K562 (cell line): ENCODE measurements at regions not wholly inside any gene's neighbourhood (a gene's known extent, or its start where the extent isn't known, plus 50 kb on each side); places are given as distances from the start of the nearest gene placed in this dataset.

Experiments
- ATAC-seq: fragments of 200-7000 bp; cut with Tn5 transposase; 3 replicates; pipeline ENCODE4 v1.9.1; 2020; ENCODE audit warnings: moderate library complexity
- BruUV-seq: library from RNA; stranded (reverse); fragments of 400-500 nt; replicated peaks from 2 replicates; lab custom pipeline; 2021; lab: Mats Ljungman, UMichigan
- CTCF ChIA-PET: fragments of 300-600 bp; formaldehyde crosslinking; extraction: SDS; loops from one replicate; lab custom pipeline; 2021; ENCODE audit warnings: low intra/inter-chr PET ratio; lab: Yijun Ruan, JAX
- POLR2A ChIA-PET: fragments of 300-600, 350-650 bp; sonication (Branson Sonifier 250); formaldehyde crosslinking; extraction: SDS; loops from one replicate; lab custom pipeline; 2021; ENCODE audit warnings: antibody characterized with exemption, inconsistent platforms; lab: Yijun Ruan, JAX
- DNase-seq, 4 experiments: peaks; one replicate each; pipeline versions ENCODE4 v3.0.0 to v3.0.0-alpha.2; 2011 to 2018; ENCODE audit warnings: low spot score in 3 of 4, mixed read lengths in 3 of 4; ENCODE audit errors: extremely low read depth in 1 of 4
- FAIRE-seq: peaks from 2 replicates; lab custom pipeline; 2011; peaks lifted over from hg19 to GRCh38; lab: Jason Lieb, UNC
- H2AFZ ChIP-seq: 2 replicates; pipeline ENCODE4 v1.6.0; 2011; ENCODE audit warnings: low read depth, low read length, control low read depth, inconsistent platforms
- H3K27ac ChIP-seq: fragments of 200-600 bp; 3 replicates; pipeline ENCODE4 v1.8.0; 2011; ENCODE audit warnings: low read depth, mild to moderate bottlenecking, control low read depth, inconsistent platforms, low read length, moderate library complexity, mixed read lengths; ENCODE audit errors: extremely low read depth
- H3K27me3 ChIP-seq, 2 experiments: fragments of 300-600 bp in 1 of 2; 2 replicates in 1 of 2; 3 replicates in 1 of 2; pipeline versions ENCODE4 v1.6.0 to v1.8.0; 2011; ENCODE audit warnings: inconsistent platforms in 2 of 2, low read length in 2 of 2, mild to moderate bottlenecking in 1 of 2, mixed read lengths in 1 of 2, moderate library complexity in 1 of 2; ENCODE audit not compliant: control insufficient read depth in 2 of 2, insufficient read depth in 2 of 2
- H3K36me3 ChIP-seq: fragments of 300-600 bp; 3 replicates; pipeline ENCODE4 v1.8.0; 2011; ENCODE audit warnings: mild to moderate bottlenecking, low read length, inconsistent platforms; ENCODE audit not compliant: control insufficient read depth, insufficient read depth
- H3K4me1 ChIP-seq, 2 experiments: fragments of 200-600 bp in 1 of 2; replicated peaks in 1 of 2; 2 replicates in 1 of 2; 3 replicates in 1 of 2; pipeline versions ENCODE4 v1.5.1 to v1.8.0; 2011; ENCODE audit warnings: inconsistent platforms in 2 of 2, low read length in 2 of 2, mild to moderate bottlenecking in 1 of 2, mixed read lengths in 1 of 2, moderate library complexity in 1 of 2; ENCODE audit not compliant: control insufficient read depth in 2 of 2, insufficient read depth in 2 of 2
- H3K4me2 ChIP-seq: 2 replicates; pipeline ENCODE4 v1.6.1; 2011; ENCODE audit warnings: low read length, control low read depth, inconsistent platforms, mixed read lengths; ENCODE audit not compliant: insufficient read depth
- H3K4me3 ChIP-seq: fragments of 200-600 bp; sonication (generic), shearing (Covaris generic); 2 replicates; pipeline ENCODE4 v1.5.1; 2016; ENCODE audit warnings: control low read depth, inconsistent platforms
- H3K79me2 ChIP-seq: fragments of 200-600 bp; 3 replicates; pipeline ENCODE4 v1.8.0; 2011; ENCODE audit warnings: low read length, inconsistent platforms; ENCODE audit not compliant: control insufficient read depth, insufficient read depth
- H3K9ac ChIP-seq, 2 experiments: 2 replicates each; pipeline versions ENCODE4 v1.6.0 to v1.6.1; 2011; ENCODE audit warnings: low read depth in 2 of 2, low read length in 2 of 2, control low read depth in 1 of 2, inconsistent platforms in 1 of 2, mild to moderate bottlenecking in 1 of 2, mixed read lengths in 1 of 2; ENCODE audit not compliant: insufficient read depth in 1 of 2
- H3K9me1 ChIP-seq: one replicate; pipeline ENCODE4 v1.6.0; 2011; ENCODE audit warnings: inconsistent platforms, mild to moderate bottlenecking, low read length, moderate library complexity; ENCODE audit not compliant: control insufficient read depth, insufficient read depth
- H3K9me3 ChIP-seq: replicated peaks from 2 replicates; pipeline ENCODE4 v1.5.1; 2011; ENCODE audit warnings: low read depth, low read length, inconsistent platforms; ENCODE audit not compliant: control insufficient read depth, insufficient read depth
- H4K20me1 ChIP-seq: replicated peaks from 2 replicates; pipeline ENCODE4 v1.6.1; 2011; ENCODE audit warnings: low read length, inconsistent platforms, mixed read lengths; ENCODE audit not compliant: control insufficient read depth, insufficient read depth
- EWSR1 ChIP-seq: fragments of 450-650 bp; IDR thresholded peaks from 2 replicates; pipeline ENCODE4 v1.6.1; 2018; ENCODE audit warnings: borderline replicate concordance, mild to moderate bottlenecking, low read depth, moderate library complexity; ENCODE audit not compliant: partially characterized antibody
- NCOA4 ChIP-seq: fragments of 450-650 bp; IDR thresholded peaks from 2 replicates; pipeline ENCODE4 v1.6.1; 2018; ENCODE audit warnings: mild to moderate bottlenecking; ENCODE audit not compliant: partially characterized antibody
- PTTG1 ChIP-seq: fragments of 450-650 bp; IDR thresholded peaks from 2 replicates; pipeline ENCODE4 v1.6.1; 2016; ENCODE audit warnings: low read depth, mild to moderate bottlenecking, missing genetic modification characterization, missing compliant biosample characterization
- WGBS: fragments of 100-300 bp; shearing (Covaris generic); methylation state at CpG from one replicate; pipeline ENCODE4 v1.1.6; 2016; ENCODE audit warnings: low coverage, mixed read lengths; ENCODE audit not compliant: insufficient coverage; ENCODE audit errors: missing lambda C conversion rate; 5-methylcytosine and 5-hydroxymethylcytosine counted together
- in situ Hi-C: fragments of 300-500 bp; cut with MboI; formaldehyde crosslinking; loops from 4 replicates; pipeline ENCODE4 v1.15.0; 2018; ENCODE audit warnings: inconsistent platforms, mixed read lengths
- intact Hi-C: fragments of 100-400 bp; cut with micrococcal nuclease; formaldehyde crosslinking; loops from 2 replicates; pipeline ENCODE4 v1.14.2; 2022
- TF ChIP-seq, protein P1 (sequence below): fragments of 450-650 bp; IDR thresholded peaks from 2 replicates; pipeline ENCODE4 v1.6.1; 2017; ENCODE audit warnings: antibody characterized with exemption, mild to moderate bottlenecking
- TF ChIP-seq, protein P2 (sequence below): fragments of 250-450 bp; sonication (Bioruptor Pico); IDR thresholded peaks from 2 replicates; pipeline ENCODE4 v1.5.0; 2022; ENCODE audit warnings: mild to moderate bottlenecking
- TF ChIP-seq, protein P3 (sequence below), 2 experiments: fragments of 450-650 bp; formaldehyde crosslinking in 1 of 2; IDR thresholded peaks; 2 replicates each; pipeline versions ENCODE4 v1.4.0 to v1.6.1; 2014 to 2020; ENCODE audit warnings: mild to moderate bottlenecking in 2 of 2, borderline replicate concordance in 1 of 2, low read depth in 1 of 2

DNA sequence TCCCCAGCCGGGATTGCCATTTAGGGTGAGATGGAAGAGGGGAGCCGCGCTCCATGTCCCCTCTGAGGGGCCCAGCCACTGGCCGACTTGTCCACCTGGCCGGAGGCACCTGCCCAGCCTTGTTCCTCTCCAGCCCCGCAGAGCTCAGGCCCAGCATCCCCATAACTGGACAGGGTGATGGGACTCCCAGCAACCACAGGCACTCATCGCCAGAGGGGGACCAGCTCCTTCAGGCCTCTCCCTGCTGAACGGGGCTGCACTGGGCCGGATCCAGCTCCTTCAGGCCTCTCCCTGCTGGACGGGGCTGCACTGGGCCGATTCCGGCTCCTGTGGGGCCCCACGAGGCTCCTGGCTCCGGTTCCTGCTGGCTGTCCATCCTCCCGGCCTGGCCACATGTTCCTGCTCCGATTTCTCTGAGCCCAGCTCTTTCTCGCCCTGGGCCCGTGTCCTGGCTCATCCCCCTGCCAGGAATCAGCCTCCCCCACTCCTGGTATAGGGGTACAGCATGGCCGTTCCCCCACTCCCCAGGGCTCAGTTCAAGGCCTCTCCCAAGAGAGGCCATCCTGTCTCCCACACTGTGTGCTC, 56.1 kb upstream of the ADGRA1 start:
- CTCF ChIA-PET: no interaction called here
- no peak overlapping the region for H3K4me2 ChIP-seq
- TF ChIP-seq PTTG1 (tag): no peak
- no peak for TF ChIP-seq EWSR1
- TF ChIP-seq, protein P1, sequence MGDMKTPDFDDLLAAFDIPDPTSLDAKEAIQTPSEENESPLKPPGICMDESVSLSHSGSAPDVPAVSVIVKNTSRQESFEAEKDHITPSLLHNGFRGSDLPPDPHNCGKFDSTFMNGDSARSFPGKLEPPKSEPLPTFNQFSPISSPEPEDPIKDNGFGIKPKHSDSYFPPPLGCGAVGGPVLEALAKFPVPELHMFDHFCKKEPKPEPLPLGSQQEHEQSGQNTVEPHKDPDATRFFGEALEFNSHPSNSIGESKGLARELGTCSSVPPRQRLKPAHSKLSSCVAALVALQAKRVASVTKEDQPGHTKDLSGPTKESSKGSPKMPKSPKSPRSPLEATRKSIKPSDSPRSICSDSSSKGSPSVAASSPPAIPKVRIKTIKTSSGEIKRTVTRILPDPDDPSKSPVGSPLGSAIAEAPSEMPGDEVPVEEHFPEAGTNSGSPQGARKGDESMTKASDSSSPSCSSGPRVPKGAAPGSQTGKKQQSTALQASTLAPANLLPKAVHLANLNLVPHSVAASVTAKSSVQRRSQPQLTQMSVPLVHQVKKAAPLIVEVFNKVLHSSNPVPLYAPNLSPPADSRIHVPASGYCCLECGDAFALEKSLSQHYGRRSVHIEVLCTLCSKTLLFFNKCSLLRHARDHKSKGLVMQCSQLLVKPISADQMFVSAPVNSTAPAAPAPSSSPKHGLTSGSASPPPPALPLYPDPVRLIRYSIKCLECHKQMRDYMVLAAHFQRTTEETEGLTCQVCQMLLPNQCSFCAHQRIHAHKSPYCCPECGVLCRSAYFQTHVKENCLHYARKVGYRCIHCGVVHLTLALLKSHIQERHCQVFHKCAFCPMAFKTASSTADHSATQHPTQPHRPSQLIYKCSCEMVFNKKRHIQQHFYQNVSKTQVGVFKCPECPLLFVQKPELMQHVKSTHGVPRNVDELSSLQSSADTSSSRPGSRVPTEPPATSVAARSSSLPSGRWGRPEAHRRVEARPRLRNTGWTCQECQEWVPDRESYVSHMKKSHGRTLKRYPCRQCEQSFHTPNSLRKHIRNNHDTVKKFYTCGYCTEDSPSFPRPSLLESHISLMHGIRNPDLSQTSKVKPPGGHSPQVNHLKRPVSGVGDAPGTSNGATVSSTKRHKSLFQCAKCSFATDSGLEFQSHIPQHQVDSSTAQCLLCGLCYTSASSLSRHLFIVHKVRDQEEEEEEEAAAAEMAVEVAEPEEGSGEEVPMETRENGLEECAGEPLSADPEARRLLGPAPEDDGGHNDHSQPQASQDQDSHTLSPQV: no peak
- TF ChIP-seq, protein P2, sequence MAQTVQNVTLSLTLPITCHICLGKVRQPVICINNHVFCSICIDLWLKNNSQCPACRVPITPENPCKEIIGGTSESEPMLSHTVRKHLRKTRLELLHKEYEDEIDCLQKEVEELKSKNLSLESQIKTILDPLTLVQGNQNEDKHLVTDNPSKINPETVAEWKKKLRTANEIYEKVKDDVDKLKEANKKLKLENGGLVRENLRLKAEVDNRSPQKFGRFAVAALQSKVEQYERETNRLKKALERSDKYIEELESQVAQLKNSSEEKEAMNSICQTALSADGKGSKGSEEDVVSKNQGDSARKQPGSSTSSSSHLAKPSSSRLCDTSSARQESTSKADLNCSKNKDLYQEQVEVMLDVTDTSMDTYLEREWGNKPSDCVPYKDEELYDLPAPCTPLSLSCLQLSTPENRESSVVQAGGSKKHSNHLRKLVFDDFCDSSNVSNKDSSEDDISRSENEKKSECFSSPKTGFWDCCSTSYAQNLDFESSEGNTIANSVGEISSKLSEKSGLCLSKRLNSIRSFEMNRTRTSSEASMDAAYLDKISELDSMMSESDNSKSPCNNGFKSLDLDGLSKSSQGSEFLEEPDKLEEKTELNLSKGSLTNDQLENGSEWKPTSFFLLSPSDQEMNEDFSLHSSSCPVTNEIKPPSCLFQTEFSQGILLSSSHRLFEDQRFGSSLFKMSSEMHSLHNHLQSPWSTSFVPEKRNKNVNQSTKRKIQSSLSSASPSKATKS (CRISPR knock-in tag): no peak
- TF ChIP-seq, protein P3, sequence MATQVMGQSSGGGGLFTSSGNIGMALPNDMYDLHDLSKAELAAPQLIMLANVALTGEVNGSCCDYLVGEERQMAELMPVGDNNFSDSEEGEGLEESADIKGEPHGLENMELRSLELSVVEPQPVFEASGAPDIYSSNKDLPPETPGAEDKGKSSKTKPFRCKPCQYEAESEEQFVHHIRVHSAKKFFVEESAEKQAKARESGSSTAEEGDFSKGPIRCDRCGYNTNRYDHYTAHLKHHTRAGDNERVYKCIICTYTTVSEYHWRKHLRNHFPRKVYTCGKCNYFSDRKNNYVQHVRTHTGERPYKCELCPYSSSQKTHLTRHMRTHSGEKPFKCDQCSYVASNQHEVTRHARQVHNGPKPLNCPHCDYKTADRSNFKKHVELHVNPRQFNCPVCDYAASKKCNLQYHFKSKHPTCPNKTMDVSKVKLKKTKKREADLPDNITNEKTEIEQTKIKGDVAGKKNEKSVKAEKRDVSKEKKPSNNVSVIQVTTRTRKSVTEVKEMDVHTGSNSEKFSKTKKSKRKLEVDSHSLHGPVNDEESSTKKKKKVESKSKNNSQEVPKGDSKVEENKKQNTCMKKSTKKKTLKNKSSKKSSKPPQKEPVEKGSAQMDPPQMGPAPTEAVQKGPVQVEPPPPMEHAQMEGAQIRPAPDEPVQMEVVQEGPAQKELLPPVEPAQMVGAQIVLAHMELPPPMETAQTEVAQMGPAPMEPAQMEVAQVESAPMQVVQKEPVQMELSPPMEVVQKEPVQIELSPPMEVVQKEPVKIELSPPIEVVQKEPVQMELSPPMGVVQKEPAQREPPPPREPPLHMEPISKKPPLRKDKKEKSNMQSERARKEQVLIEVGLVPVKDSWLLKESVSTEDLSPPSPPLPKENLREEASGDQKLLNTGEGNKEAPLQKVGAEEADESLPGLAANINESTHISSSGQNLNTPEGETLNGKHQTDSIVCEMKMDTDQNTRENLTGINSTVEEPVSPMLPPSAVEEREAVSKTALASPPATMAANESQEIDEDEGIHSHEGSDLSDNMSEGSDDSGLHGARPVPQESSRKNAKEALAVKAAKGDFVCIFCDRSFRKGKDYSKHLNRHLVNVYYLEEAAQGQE (IDR thresholded peaks at IDR 0.05; ENCODE audit: borderline replicate concordance): no peak
- TF ChIP-seq, protein P3 (CRISPR knock-in tag; IDR thresholded peaks at IDR 0.05; ENCODE audit: low read depth): no peak
- no peak for TF ChIP-seq NCOA4
- no peak overlapping the region for H3K27ac ChIP-seq
- no peak overlapping the region for H2AFZ ChIP-seq
- no peak for ATAC-seq
- H3K4me1 ChIP-seq: no peaks in the 10 kb centered on the region
- no peak overlapping the region for H3K4me3 ChIP-seq
- no peaks in the 10 kb centered on the region for H3K79me2 ChIP-seq
- intact Hi-C loops (no loop called here), in situ Hi-C loops (no loop called here)
- no peak for DNase-seq
- H4K20me1 ChIP-seq: no peaks in the 10 kb centered on the region
- no peaks in the 10 kb centered on the region for H3K9me1 ChIP-seq
- H3K27me3 ChIP-seq: peaks cover 0 to 67% of the 10 kb centered on the region in 2 experiments; a peak in 3 of 5 replicates
- FAIRE-seq: no peak
- POLR2A ChIA-PET: interaction anchor here (0.6 kb wide), 1 partner anchor 86 kb away, joined by 3 read pairs; no protein-coding TSS in a partner anchor
- H3K36me3 ChIP-seq: no peaks in the 10 kb centered on the region
- no peak overlapping the region for H3K9ac ChIP-seq
- BruUV-seq: no TSS peak
- WGBS: 0% methylated on average over 12 of the region's 19 CpGs
- H3K9me3 ChIP-seq: no peaks in the 10 kb centered on the region
